Endothelial cell of umbilical vein (primary cell): ENCODE measurements at regions not wholly inside any gene's neighbourhood (a gene's known extent, or its start where the extent isn't known, plus 50 kb on each side); places are given as distances from the start of the nearest gene placed in this dataset.

Experiments
- BruUV-seq: library from RNA; stranded (reverse); fragments of 400-500 nt; replicated peaks from 2 replicates; lab custom pipeline; 2021; lab: Mats Ljungman, UMichigan
- CTCF ChIA-PET: fragments of 300-600, 350-600 bp; sonication (Branson Sonifier 250); formaldehyde crosslinking; loops from one replicate; lab custom pipeline; 2021; ENCODE audit warnings: antibody characterized with exemption, inconsistent platforms; lab: Charles Lee
- POLR2A ChIA-PET: fragments of 300-600, 350-600 bp; sonication (Branson Sonifier 250); formaldehyde crosslinking; loops from one replicate; lab custom pipeline; 2021; ENCODE audit warnings: antibody characterized with exemption, inconsistent platforms; lab: Charles Lee
- DNase-seq: peaks from one replicate; pipeline ENCODE4 v3.0.0-alpha.2; 2011; ENCODE audit warnings: low read depth, low spot score
- FAIRE-seq: peaks from 2 replicates; lab custom pipeline; 2011; peaks lifted over from hg19 to GRCh38; lab: Jason Lieb, UNC
- H2AFZ ChIP-seq: 2 replicates; pipeline ENCODE4 v1.6.0; 2012; ENCODE audit warnings: low read depth, low read length, control low read depth, inconsistent platforms
- H3K27ac ChIP-seq: 2 replicates; pipeline ENCODE4 v1.5.1; 2011; ENCODE audit warnings: low read depth, mild to moderate bottlenecking, control low read depth, low read length, moderate library complexity; ENCODE audit not compliant: insufficient read depth
- H3K27me3 ChIP-seq, 2 experiments: 2 replicates each; pipeline versions ENCODE4 v1.6.0 to v1.6.1; 2011; ENCODE audit warnings: low read length in 2 of 2, mixed read lengths in 1 of 2; ENCODE audit not compliant: control insufficient read depth in 2 of 2, insufficient read depth in 2 of 2
- H3K36me3 ChIP-seq, 2 experiments: 2 replicates in 1 of 2; 3 replicates in 1 of 2; pipeline ENCODE4 v1.5.1; 2011; ENCODE audit warnings: low read length in 2 of 2, mild to moderate bottlenecking in 1 of 2, moderate library complexity in 1 of 2; ENCODE audit not compliant: control insufficient read depth in 2 of 2, insufficient read depth in 2 of 2; ENCODE audit errors: extremely low read depth in 1 of 2
- H3K4me1 ChIP-seq: 3 replicates; pipeline ENCODE4 v1.5.1; 2011; ENCODE audit warnings: mild to moderate bottlenecking, low read length; ENCODE audit not compliant: control insufficient read depth, insufficient read depth; ENCODE audit errors: extremely low read depth
- H3K4me2 ChIP-seq: 2 replicates; pipeline ENCODE4 v1.6.1; 2011; ENCODE audit warnings: low read length, control low read depth, mixed read lengths; ENCODE audit not compliant: insufficient read depth
- H3K4me3 ChIP-seq, 3 experiments: fragments of 200-600 bp in 1 of 3; sonication (generic), shearing (Covaris generic) in 1 of 3; replicated peaks in 1 of 3; 2 replicates each; pipeline ENCODE4 v1.5.1; 2011 to 2016; ENCODE audit warnings: control low read depth in 3 of 3, low read length in 3 of 3, mild to moderate bottlenecking in 2 of 3, inconsistent platforms in 1 of 3, low read depth in 1 of 3, moderate library complexity in 1 of 3; ENCODE audit not compliant: insufficient read depth in 1 of 3
- H3K79me2 ChIP-seq: 2 replicates; pipeline ENCODE4 v1.6.0; 2012; ENCODE audit warnings: low read length, inconsistent platforms; ENCODE audit not compliant: control insufficient read depth, insufficient read depth
- H3K9ac ChIP-seq: replicated peaks from 2 replicates; pipeline ENCODE3; 2011; ENCODE audit warnings: low read length, control low read depth; ENCODE audit not compliant: insufficient read depth; ENCODE audit errors: extremely low read depth
- H3K9me1 ChIP-seq: replicated peaks from 3 replicates; pipeline ENCODE4 v1.6.0; 2011; ENCODE audit warnings: mild to moderate bottlenecking, low read length; ENCODE audit not compliant: control insufficient read depth, insufficient read depth; ENCODE audit errors: extremely low read depth
- H3K9me3 ChIP-seq: replicated peaks from 2 replicates; pipeline ENCODE4 v1.5.1; 2012; ENCODE audit warnings: low read length, inconsistent platforms; ENCODE audit not compliant: control insufficient read depth, insufficient read depth
- H4K20me1 ChIP-seq: replicated peaks from 2 replicates; pipeline ENCODE3; 2011; ENCODE audit warnings: mild to moderate bottlenecking, low read length; ENCODE audit not compliant: control insufficient read depth, insufficient read depth; ENCODE audit errors: extremely low read depth
- CTCF ChIP-seq, 2 donors: IDR thresholded peaks; 1 replicate in 1 of 2; 2 replicates in 1 of 2; pipeline ENCODE4 v1.5.1; 2011; ENCODE audit warnings: low read length in 2 of 2, mild to moderate bottlenecking in 2 of 2, moderate library complexity in 2 of 2, control low read depth in 1 of 2, inconsistent platforms in 1 of 2, low read depth in 1 of 2; ENCODE audit not compliant: insufficient read depth in 1 of 2; ENCODE audit errors: extremely low read depth in 1 of 2
- EZH2 ChIP-seq: IDR thresholded peaks from 2 replicates; pipeline ENCODE4 v1.6.1; 2012; ENCODE audit warnings: borderline replicate concordance, low read depth, mild to moderate bottlenecking, moderate library complexity, low read length, inconsistent platforms; ENCODE audit not compliant: severe bottlenecking
- FOS ChIP-seq: IDR thresholded peaks from 2 replicates; pipeline ENCODE4 v1.6.1; 2011; ENCODE audit warnings: mild to moderate bottlenecking, low read length, moderate library complexity, borderline replicate concordance; ENCODE audit not compliant: insufficient read depth
- GATA2 ChIP-seq: IDR thresholded peaks from 2 replicates; pipeline ENCODE4 v1.7.0; 2011; ENCODE audit warnings: low read depth, mild to moderate bottlenecking, moderate library complexity, mixed read lengths, low read length; ENCODE audit not compliant: insufficient read length, insufficient read depth
- JUN ChIP-seq: IDR thresholded peaks from 2 replicates; pipeline ENCODE4 v1.6.1; 2011; ENCODE audit warnings: borderline replicate concordance, low read depth; ENCODE audit not compliant: insufficient read length, insufficient read depth
- MAX ChIP-seq: IDR thresholded peaks from 2 replicates; pipeline ENCODE4 v1.6.1; 2011; ENCODE audit not compliant: insufficient read depth, insufficient read length
- MYC ChIP-seq: IDR thresholded peaks from one replicate; pipeline ENCODE4 v1.6.1; 2011; ENCODE audit warnings: mild to moderate bottlenecking, low read depth, low read length
- POLR2A ChIP-seq: IDR thresholded peaks from 2 replicates; pipeline ENCODE4 v1.6.1; 2012; ENCODE audit warnings: low read depth, mild to moderate bottlenecking, control low read depth, low read length
- POLR2AphosphoS5 ChIP-seq: IDR thresholded peaks from 2 replicates; pipeline ENCODE4 v1.6.1; 2012; ENCODE audit warnings: low read depth, mild to moderate bottlenecking, control low read depth, low read length, moderate library complexity; ENCODE audit not compliant: insufficient read depth
- dilution Hi-C: fragments of 300-500 bp; cut with MboI; formaldehyde crosslinking; loops from one replicate; pipeline ENCODE4 v1.15.0; 2019; ENCODE audit warnings: low sequenced_read_pairs; ENCODE audit not compliant: extremely low pct_ligation_motif_present
- intact Hi-C: fragments of 100-400 bp; cut with micrococcal nuclease; formaldehyde crosslinking; loops from one replicate; pipeline ENCODE4 v1.10.0; 2022

GRCh38 chr13:57286511-57287098 lies 119.6 kb downstream of the PRR20E start:
- H4K20me1 ChIP-seq = no peaks in the 10 kb centered on the region
- dilution Hi-C loops = no loop called here
- BruUV-seq = no TSS peak
- no peak overlapping the region for H3K9ac ChIP-seq
- no peak overlapping the region for H3K4me2 ChIP-seq
- H3K9me3 ChIP-seq = no peaks in the 10 kb centered on the region
- TF ChIP-seq POLR2A (no peak), EZH2 (no peak), POLR2AphosphoS5 (no peak), MAX (no peak), FOS (no peak), MYC (no peak), JUN (no peak), CTCF (IDR thresholded peaks at IDR 0.05; ENCODE audit: extremely low read depth in 1 of 2, insufficient read depth in 1 of 2, low read depth in 1 of 2, low read length in 2 of 2) (no peak), GATA2 (no peak)
- no peaks in the 10 kb centered on the region for H3K79me2 ChIP-seq
- no peaks in the 10 kb centered on the region for H3K27me3 ChIP-seq
- FAIRE-seq (no peak), DNase-seq (no peak)
- H3K36me3 ChIP-seq = no peaks in the 10 kb centered on the region
- intact Hi-C loops = no loop called here
- no peak overlapping the region for H3K4me3 ChIP-seq
- H2AFZ ChIP-seq = no peak overlapping the region
- ChIA-PET CTCF (no interaction called here), POLR2A (no interaction called here)
- no peaks in the 10 kb centered on the region for H3K9me1 ChIP-seq
- H3K4me1 ChIP-seq = no peaks in the 10 kb centered on the region
- no peak overlapping the region for H3K27ac ChIP-seq
